GM18861 (cell line): ENCODE measurements at regions not wholly inside any gene's neighbourhood (a gene's known extent, or its start where the extent isn't known, plus 50 kb on each side); places are given as distances from the start of the nearest gene placed in this dataset.

ENCODE experiments used
- ATAC-seq: cut with Tn5 transposase; IDR thresholded peaks from one replicate; pipeline ENCODE4 v1.9.1; 2021; ENCODE audit not compliant: unreplicated experiment

GRCh38 chr16:85501900-85502299 lies 111.2 kb upstream of the GSE1 start:
- ATAC-seq: no peak

- ATAC-seq: no peak
These were observed 110.8 kb upstream of the GSE1 start for GRCh38 chr16:85502357-85502756.

- no peak for ATAC-seq
These were observed 109.4 kb upstream of the GSE1 start for GRCh38 chr16:85503679-85504231.

- no peak for ATAC-seq
These were observed 108.9 kb upstream of the GSE1 start for GRCh38 chr16:85504242-85504641.

- ATAC-seq: no peak
These were observed 107.1 kb upstream of the GSE1 start for GRCh38 chr16:85505794-85506634.

GRCh38 chr16:85506635-85506911 lies 106.5 kb upstream of the GSE1 start:
- ATAC-seq: no peak

- ATAC-seq: no peak
These were observed 105.8 kb upstream of the GSE1 start for GRCh38 chr16:85507342-85507741.

GRCh38 chr16:85508388-85508787 lies 104.7 kb upstream of the GSE1 start:
- ATAC-seq: no peak

- no peak for ATAC-seq
These were observed 104.1 kb upstream of the GSE1 start for GRCh38 chr16:85508993-85509392.

GRCh38 chr16:85510041-85510659 lies 103.0 kb upstream of the GSE1 start:
- ATAC-seq: no peak

GRCh38 chr16:85511938-85512807 lies 100.9 kb upstream of the GSE1 start:
- ATAC-seq: no peak

GRCh38 chr16:85512808-85513115 lies 100.4 kb upstream of the GSE1 start:
- no peak for ATAC-seq

GRCh38 chr16:85513180-85513579 lies 99.9 kb upstream of the GSE1 start:
- ATAC-seq: no peak

- no peak for ATAC-seq
These were observed 99.5 kb upstream of the GSE1 start for GRCh38 chr16:85513649-85514048.

- ATAC-seq: no peak
These were observed 98.9 kb upstream of the GSE1 start for GRCh38 chr16:85514295-85514597.

GRCh38 chr16:85514598-85515318 lies 98.4 kb upstream of the GSE1 start:
- no peak for ATAC-seq

- ATAC-seq: no peak
These were observed 97.8 kb upstream of the GSE1 start for GRCh38 chr16:85515319-85515745.

GRCh38 chr16:85515830-85516397 lies 97.2 kb upstream of the GSE1 start:
- no peak for ATAC-seq

GRCh38 chr16:85517154-85517553 lies 96.0 kb upstream of the GSE1 start:
- no peak for ATAC-seq

- no peak for ATAC-seq
These were observed 95.5 kb upstream of the GSE1 start for GRCh38 chr16:85517563-85518179.
